Central memory CD8-positive, alpha-beta T cell (primary cell): ENCODE measurements at regions not wholly inside any gene's neighbourhood (a gene's known extent, or its start where the extent isn't known, plus 50 kb on each side); places are given as distances from the start of the nearest gene placed in this dataset.

Experiments used
- ATAC-seq: fragments of 150-1000 bp; cut with Tn5 transposase; replicated peaks from 2 replicates; pipeline ENCODE4 v1.10.0; 2022; ENCODE audit warnings: mild to moderate bottlenecking, moderate FRiP score, moderate number of reproducible peaks; ENCODE audit not compliant: poor library complexity, severe bottlenecking; ENCODE audit errors: extremely low read depth
- DNase-seq, 2 donors: peaks; one replicate each; pipeline ENCODE4 v3.0.0; 2021; ENCODE audit warnings: low spot score in 2 of 2
- H3K27ac Mint-ChIP-seq: one replicate; pipeline ENCODE4 v1.8.0; 2022; ENCODE audit warnings: low read depth, mild to moderate bottlenecking, moderate library complexity, mixed read lengths
- H3K27me3 Mint-ChIP-seq: one replicate; pipeline ENCODE4 v1.8.0; 2022; ENCODE audit warnings: mixed read lengths
- H3K36me3 Mint-ChIP-seq: one replicate; pipeline ENCODE4 v1.8.0; 2022; ENCODE audit warnings: mild to moderate bottlenecking, moderate library complexity, mixed read lengths; ENCODE audit not compliant: insufficient read depth
- H3K4me1 Mint-ChIP-seq: one replicate; pipeline ENCODE4 v1.8.0; 2022; ENCODE audit warnings: mixed read lengths
- H3K4me3 Mint-ChIP-seq: one replicate; pipeline ENCODE4 v1.8.0; 2022; ENCODE audit warnings: mild to moderate bottlenecking, moderate library complexity, mixed read lengths
- H3K9me3 Mint-ChIP-seq: one replicate; pipeline ENCODE4 v1.8.0; 2022; ENCODE audit warnings: mixed read lengths

DNA sequence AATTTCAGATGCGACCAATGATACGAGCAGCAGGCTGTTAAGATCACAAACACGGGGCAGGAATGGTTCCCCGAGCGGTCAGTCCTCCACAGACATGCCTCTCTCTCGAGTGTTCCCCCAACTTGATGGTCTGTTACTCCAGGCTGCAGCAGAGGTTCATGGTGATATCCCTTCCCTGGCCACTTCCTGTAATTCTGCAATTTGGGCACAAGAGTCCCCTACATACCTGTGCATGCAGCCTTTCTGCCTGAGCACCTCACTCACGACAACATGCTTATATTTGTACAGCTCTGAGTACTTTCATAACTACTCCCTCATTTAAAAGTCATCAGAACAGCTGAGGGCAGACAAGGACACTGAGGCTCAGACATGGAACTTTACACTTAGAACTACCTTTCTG, 408.1 kb upstream of the NR2F2 start:
- no peaks in the 10 kb centered on the region for H3K9me3 Mint-ChIP-seq
- H3K4me1 Mint-ChIP-seq = no peaks in the 10 kb centered on the region
- peaks cover 10% of the 10 kb centered on the region for H3K27me3 Mint-ChIP-seq
- peaks cover 2% of the 10 kb centered on the region for H3K36me3 Mint-ChIP-seq
- H3K27ac Mint-ChIP-seq = no peak overlapping the region
- ATAC-seq (no peak), DNase-seq (no peak)
- H3K4me3 Mint-ChIP-seq = no peak overlapping the region

DNA sequence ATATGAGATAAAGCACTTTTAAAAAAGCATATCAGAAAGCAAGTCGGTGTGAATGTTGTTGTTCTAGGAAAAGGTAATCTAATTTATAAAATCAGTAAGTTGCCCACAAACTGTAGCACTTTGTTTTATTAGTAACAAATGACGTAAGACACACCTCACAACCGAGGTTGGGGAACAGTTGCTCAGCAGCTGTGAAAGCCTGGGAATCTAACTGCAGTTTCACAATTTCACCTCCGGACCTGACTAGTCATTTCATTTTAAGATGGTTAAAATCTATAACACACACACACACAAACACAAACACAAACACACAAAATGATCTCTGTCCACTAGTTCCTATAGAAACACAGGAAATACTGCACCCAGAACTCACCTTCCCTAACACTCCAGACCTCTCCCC, 406.7 kb upstream of the NR2F2 start:
- H3K9me3 Mint-ChIP-seq = no peaks in the 10 kb centered on the region
- no peak overlapping the region for H3K27ac Mint-ChIP-seq
- peaks cover 3% of the 10 kb centered on the region for H3K4me1 Mint-ChIP-seq
- peaks cover 10% of the 10 kb centered on the region for H3K27me3 Mint-ChIP-seq
- ATAC-seq = no peak
- no peak overlapping the region for H3K4me3 Mint-ChIP-seq
- DNase-seq = no peak
- H3K36me3 Mint-ChIP-seq = no peaks in the 10 kb centered on the region

DNA sequence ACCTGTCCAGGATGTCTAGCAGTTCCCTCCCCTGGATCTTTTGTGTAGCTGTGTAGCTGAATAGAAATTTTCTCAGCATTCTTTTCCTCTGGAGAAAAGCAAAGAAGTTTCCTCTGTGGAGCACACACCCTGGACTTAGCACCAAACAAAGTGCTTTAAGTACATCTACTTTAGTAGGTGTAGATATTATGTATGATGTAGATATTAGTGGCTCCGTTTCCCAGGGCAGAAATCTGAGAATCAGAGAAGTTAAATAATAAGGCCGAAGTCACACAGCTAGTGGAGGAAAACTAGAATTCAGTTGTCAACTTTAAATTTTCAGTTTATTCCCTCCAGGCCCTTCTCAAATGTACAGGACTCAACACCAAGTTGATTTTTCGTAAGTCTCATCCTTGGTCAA, 401.7 kb upstream of the NR2F2 start:
- no peaks in the 10 kb centered on the region for H3K36me3 Mint-ChIP-seq
- peaks cover 18% of the 10 kb centered on the region for H3K4me1 Mint-ChIP-seq
- ATAC-seq (no peak), DNase-seq (no peak)
- no peak overlapping the region for H3K4me3 Mint-ChIP-seq
- no peaks in the 10 kb centered on the region for H3K9me3 Mint-ChIP-seq
- H3K27ac Mint-ChIP-seq = no peak overlapping the region
- no peaks in the 10 kb centered on the region for H3K27me3 Mint-ChIP-seq

DNA sequence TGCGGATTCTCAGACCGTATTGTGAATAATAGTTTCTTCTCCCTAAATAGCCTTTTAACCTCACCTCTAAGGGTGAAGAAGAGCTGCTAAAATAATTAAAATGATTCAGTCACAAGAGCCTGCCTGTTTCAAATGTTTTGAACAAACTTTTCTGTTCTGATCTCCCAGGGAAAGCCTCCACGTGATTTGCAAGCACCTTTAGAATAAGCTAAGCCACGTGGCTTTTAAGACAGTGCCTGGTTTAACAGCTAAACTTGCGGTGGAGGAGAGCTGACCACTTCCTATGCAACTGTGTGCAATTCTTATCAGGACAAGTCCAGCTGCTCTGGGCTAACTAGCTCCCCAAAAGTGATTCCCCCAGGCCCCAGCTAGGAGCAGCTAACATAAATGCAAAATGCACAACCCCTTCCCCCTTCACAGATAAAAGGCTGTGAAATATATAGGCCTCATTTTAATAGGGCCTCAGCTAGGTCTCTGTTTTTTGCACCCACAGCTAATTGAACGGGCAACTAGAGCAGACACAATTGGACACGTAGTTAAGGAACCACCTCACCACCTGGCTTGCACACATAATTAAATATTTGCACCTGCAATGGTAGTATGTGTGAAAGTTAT, 401.2 kb upstream of the NR2F2 start:
- DNase-seq (no peak), ATAC-seq (peak; percentile 40)
- H3K27me3 Mint-ChIP-seq = no peaks in the 10 kb centered on the region
- no peak overlapping the region for H3K4me3 Mint-ChIP-seq
- no peaks in the 10 kb centered on the region for H3K36me3 Mint-ChIP-seq
- no peak overlapping the region for H3K27ac Mint-ChIP-seq
- H3K4me1 Mint-ChIP-seq = peaks cover 18% of the 10 kb centered on the region
- H3K9me3 Mint-ChIP-seq = no peaks in the 10 kb centered on the region

DNA sequence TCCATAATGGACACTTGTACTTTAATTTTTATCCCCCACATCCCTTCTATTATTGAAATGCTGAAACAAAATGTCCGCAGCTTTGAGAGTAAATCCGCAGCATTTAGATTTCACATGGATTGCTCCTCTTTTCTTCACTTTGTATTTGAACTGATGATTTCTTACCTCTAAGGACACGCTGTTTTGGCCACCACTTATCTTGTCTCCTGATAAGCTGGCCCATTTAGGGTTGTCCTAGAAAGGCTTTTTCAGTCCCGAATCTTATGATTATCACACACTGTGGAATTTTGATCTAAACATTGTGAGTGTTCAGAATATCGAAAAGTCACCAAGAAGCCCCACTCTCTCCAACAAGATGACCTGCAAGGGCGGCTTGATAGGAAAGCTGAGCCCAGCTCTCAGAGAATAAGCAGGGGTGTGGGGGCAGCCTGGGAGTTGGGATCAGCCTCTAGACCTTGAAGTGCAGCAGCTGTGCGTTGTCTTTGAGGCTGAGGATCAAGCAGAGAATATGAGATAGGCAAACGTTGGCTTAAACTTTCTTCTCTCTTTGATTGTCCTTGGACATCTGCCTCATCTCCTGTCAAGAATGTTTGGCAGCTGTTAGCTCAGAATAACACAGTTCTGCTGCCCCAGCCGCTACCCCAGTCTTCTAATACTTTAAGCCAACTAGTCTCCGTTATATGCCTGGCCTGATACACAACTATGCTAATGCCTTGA, 399.7 kb upstream of the NR2F2 start:
- Mint-ChIP-seq H3K4me1 (peaks cover 18% of the 10 kb centered on the region), H3K4me3 (no peak overlapping the region), H3K9me3 (no peaks in the 10 kb centered on the region), H3K27me3 (no peaks in the 10 kb centered on the region), H3K36me3 (no peaks in the 10 kb centered on the region), H3K27ac (no peak overlapping the region)
- ATAC-seq = no peak
- no peak for DNase-seq

DNA sequence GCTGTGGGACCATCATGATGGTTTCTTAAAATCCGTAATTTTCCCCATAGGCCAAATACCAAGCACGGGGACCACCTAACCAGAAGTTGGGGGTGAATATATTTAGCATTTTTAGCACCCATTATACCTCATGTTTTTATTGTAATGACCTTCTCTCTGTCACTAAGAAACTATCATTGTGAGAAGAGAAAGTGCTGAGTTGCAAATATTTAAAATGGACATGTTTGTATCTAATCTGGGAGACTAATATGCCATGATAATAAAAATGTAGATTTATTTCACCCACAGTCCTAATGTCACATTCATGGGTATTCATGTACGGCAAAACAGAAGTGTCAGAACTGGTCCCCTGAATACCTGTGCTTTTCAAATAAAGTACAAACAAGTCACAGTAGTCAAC, 398.9 kb upstream of the NR2F2 start:
- H3K9me3 Mint-ChIP-seq = no peaks in the 10 kb centered on the region
- ATAC-seq (no peak), DNase-seq (no peak)

DNA sequence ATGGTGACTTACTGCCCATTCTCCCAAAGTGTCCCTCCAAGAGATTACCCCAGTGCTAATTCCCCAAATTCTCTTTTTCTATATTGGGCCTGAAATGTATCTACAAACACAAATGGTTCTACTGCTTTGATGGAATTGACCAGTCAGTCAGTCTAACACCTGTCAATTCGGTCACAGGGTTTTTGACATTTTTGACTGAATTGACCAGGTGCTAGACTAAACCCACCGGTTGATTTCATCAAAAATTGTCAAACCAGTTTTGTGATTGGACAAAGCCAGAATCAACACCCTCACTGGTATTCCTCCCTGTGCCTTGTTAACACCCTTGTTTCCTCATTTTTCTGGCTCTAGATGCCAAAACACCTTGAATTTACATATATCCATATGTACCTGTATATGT, 398.4 kb upstream of the NR2F2 start:
- Mint-ChIP-seq H3K27me3 (no peaks in the 10 kb centered on the region), H3K27ac (no peak overlapping the region), H3K4me1 (peaks cover 18% of the 10 kb centered on the region), H3K4me3 (no peak overlapping the region), H3K36me3 (no peaks in the 10 kb centered on the region), H3K9me3 (no peaks in the 10 kb centered on the region)
- no peak for DNase-seq
- no peak for ATAC-seq

More for the DNA sequence above, 398.9 kb upstream of the NR2F2 start:
- H3K27ac Mint-ChIP-seq = no peak overlapping the region
- H3K27me3 Mint-ChIP-seq = no peaks in the 10 kb centered on the region
- H3K36me3 Mint-ChIP-seq = no peaks in the 10 kb centered on the region
- H3K4me1 Mint-ChIP-seq = peaks cover 18% of the 10 kb centered on the region
- H3K4me3 Mint-ChIP-seq = no peak overlapping the region

DNA sequence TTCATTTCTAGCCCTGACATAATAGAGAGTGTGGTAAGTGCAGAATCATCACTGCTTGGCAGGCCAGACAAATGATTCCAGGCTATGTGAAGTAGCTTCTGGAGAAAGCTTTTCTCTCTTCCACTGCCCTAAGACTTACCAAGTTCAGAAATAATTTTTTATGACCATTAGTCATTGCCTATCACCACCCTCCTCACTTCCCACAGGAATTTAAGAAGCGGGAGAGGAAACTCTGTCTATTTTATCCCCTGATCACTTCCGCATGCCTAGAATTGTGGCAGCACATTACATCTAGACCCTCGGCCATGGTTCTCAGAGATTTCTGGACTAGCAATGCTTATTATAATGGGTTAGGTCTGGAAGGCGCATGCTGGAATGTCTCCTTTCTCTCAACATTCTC, 397.8 kb upstream of the NR2F2 start:
- DNase-seq (no peak), ATAC-seq (no peak)
- peaks cover 18% of the 10 kb centered on the region for H3K4me1 Mint-ChIP-seq
- H3K4me3 Mint-ChIP-seq = no peak overlapping the region
- H3K36me3 Mint-ChIP-seq = no peaks in the 10 kb centered on the region
- H3K9me3 Mint-ChIP-seq = no peaks in the 10 kb centered on the region
- no peak overlapping the region for H3K27ac Mint-ChIP-seq
- no peaks in the 10 kb centered on the region for H3K27me3 Mint-ChIP-seq

DNA sequence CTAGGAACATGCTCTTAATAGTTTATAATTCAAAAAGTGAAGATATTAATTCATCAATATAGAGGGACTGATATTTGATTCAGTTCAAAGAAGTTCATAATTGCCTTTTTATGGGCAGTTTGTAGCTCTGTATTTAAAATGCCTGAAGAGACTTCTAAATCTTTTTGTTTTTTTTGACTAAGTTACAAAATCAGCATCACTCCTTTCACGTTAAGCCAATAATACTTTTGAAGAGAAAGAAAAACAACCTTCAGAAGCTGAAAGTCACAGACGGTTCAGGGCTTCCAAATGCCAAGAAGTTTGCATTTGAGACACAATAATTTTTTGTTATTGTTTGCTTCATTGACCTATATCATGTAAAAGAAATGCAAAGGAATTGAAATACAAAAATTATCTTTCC, 394.6 kb upstream of the NR2F2 start:
- no peaks in the 10 kb centered on the region for H3K9me3 Mint-ChIP-seq
- H3K4me3 Mint-ChIP-seq = no peak overlapping the region
- ATAC-seq (no peak), DNase-seq (no peak)
- H3K36me3 Mint-ChIP-seq = no peaks in the 10 kb centered on the region
- no peak overlapping the region for H3K27ac Mint-ChIP-seq
- H3K4me1 Mint-ChIP-seq = peaks cover 2% of the 10 kb centered on the region
- H3K27me3 Mint-ChIP-seq = no peaks in the 10 kb centered on the region

DNA sequence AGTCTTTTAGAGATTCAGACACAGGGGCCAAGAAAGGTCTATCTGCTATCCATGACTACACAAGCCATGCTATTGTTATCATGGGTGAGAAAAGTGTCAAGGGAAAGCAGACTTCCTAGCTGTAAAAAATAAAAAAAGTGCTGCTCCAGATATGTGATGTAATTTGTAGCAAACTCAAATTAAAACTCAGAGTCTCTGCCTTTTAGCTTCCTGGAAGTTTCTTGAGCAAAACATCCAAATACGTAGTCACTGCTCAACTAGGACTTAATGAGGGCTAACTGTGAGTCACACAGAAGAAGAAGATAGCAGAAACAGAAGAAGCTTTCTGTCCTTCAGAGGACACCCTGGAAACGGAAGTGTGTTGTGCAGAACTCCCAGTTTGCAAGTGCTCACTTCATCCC, 393.4 kb upstream of the NR2F2 start:
- Mint-ChIP-seq H3K27me3 (no peaks in the 10 kb centered on the region), H3K9me3 (no peaks in the 10 kb centered on the region), H3K27ac (no peak overlapping the region), H3K36me3 (no peaks in the 10 kb centered on the region), H3K4me1 (no peaks in the 10 kb centered on the region), H3K4me3 (no peak overlapping the region)
- no peak for ATAC-seq
- DNase-seq = no peak

DNA sequence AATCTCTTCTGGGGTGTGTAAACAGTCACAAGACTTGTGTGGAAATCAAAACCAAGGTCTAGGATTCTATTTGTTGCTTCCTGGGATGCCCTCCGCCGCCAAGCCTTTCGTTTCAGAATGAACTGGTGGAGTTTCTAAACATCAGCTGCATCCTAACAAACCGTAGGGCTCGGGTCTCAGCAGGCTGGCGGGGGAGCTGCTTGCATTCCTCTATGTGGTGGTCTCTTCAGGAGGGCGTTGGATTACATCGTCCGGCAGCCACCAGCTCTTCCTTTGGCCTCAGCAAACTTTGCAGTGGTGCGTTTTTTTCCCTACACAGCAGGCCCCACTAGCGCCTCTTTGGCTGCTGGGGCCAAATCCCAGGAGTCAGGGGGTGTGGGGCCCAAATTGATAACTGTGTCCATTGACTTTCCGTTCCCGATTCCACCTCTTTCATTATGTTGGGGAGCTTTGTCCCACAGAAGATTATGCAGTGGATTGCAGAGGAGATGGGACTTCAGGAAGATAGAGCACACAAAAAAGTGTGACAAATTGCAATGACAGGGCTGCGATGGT, 390.0 kb upstream of the NR2F2 start:
- no peak for DNase-seq
- ATAC-seq = no peak
- no peak overlapping the region for H3K27ac Mint-ChIP-seq

DNA sequence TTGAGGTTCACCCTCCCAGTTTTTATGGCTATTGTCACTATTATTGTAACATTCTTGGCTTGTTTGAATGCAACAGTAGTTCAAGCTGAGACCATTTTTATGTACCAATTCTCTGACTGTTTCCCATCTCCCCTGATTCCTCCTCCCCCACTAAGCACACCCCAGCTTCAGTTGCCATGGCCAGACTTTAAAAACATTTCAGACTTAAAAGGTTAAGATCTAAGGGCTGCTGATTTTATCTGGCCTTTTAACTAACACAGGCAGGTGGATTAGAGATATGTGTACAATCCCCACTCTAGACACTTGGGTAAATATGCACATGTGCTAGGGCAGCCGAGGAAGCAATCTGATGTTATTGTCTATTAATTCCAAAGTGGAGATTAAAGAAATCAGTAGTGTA, 386.3 kb upstream of the NR2F2 start:
- Mint-ChIP-seq H3K4me3 (no peak overlapping the region), H3K9me3 (peaks cover 8% of the 10 kb centered on the region), H3K4me1 (no peaks in the 10 kb centered on the region), H3K27ac (no peak overlapping the region), H3K36me3 (no peaks in the 10 kb centered on the region), H3K27me3 (peaks cover 10% of the 10 kb centered on the region)
- no peak for DNase-seq
- no peak for ATAC-seq

More for the DNA sequence above, 390.0 kb upstream of the NR2F2 start:
- Mint-ChIP-seq H3K27me3 (peaks cover 6% of the 10 kb centered on the region), H3K4me1 (no peaks in the 10 kb centered on the region), H3K4me3 (no peak overlapping the region), H3K36me3 (no peaks in the 10 kb centered on the region), H3K9me3 (peaks cover 4% of the 10 kb centered on the region)

DNA sequence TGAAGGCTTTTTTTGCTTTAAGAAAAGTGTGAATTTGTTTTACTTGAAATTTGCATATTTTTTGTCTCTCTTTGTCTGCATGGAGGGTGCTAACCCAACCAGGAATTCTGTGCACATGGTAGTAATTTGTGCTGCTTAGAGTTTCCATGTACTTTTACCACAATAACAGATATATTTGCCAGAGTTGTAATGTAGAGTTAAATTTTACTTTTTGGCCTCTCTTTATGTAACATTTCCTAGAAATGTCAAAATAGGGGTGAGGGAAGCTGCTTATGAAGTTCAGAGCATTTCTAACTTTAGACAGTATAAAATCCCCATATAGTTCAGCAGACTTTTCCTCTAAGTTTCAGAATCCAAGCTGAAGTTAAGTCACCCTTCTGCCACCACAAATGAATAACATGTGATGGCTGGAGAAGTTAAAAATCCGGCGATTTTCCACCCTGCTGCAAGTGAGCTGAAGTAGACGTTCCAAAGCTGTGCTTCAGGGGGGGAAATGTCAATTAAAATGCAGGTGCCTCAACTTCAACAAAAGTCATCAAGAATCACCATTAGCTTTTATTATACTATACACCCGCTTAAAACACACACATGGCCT, 385.7 kb upstream of the NR2F2 start:
- Mint-ChIP-seq H3K27me3 (peaks cover 10% of the 10 kb centered on the region), H3K4me3 (no peak overlapping the region), H3K27ac (no peak overlapping the region), H3K9me3 (peaks cover 8% of the 10 kb centered on the region), H3K4me1 (no peaks in the 10 kb centered on the region), H3K36me3 (no peaks in the 10 kb centered on the region)
- no peak for ATAC-seq
- DNase-seq = no peak
